Panc1 (cell line): ENCODE measurements at regions not wholly inside any gene's neighbourhood (a gene's known extent, or its start where the extent isn't known, plus 50 kb on each side); places are given as distances from the start of the nearest gene placed in this dataset.

Experiments used
- ATAC-seq: fragments of 200-7000 bp; cut with Tn5 transposase; 2 replicates; pipeline ENCODE4 v1.9.1; 2020; ENCODE audit warnings: mild to moderate bottlenecking, moderate library complexity
- BruUV-seq: library from RNA; stranded (reverse); fragments of 400-500 nt; replicated peaks from 2 replicates; lab custom pipeline; 2021; lab: Mats Ljungman, UMichigan
- CTCF ChIA-PET: fragments of 300-600 bp; sonication (Branson Sonifier 250); formaldehyde crosslinking; loops from one replicate; lab custom pipeline; 2022; ENCODE audit warnings: antibody characterized with exemption; lab: Charles Lee
- POLR2A ChIA-PET: fragments of 300-600 bp; sonication (Branson Sonifier 250); formaldehyde crosslinking; loops from one replicate; lab custom pipeline; 2022; ENCODE audit warnings: antibody characterized with exemption; lab: Charles Lee
- DNase-seq: peaks from one replicate; pipeline ENCODE4 v3.0.0-alpha.2; 2010; ENCODE audit warnings: low read depth, low spot score
- H3K27ac ChIP-seq: 2 replicates; pipeline ENCODE4 v1.5.1; 2011; ENCODE audit warnings: mild to moderate bottlenecking, low read length, inconsistent platforms
- H3K27me3 ChIP-seq: fragments of 200-500 bp; sonication (Bioruptor generic); 2 replicates; pipeline ENCODE4 v1.6.0; 2014; ENCODE audit warnings: low read length, inconsistent platforms; ENCODE audit not compliant: control insufficient read depth, insufficient read depth
- H3K36me3 ChIP-seq: fragments of 200-500 bp; sonication (Bioruptor generic); 2 replicates; pipeline ENCODE4 v1.5.1; 2014; ENCODE audit warnings: inconsistent platforms, mild to moderate bottlenecking, low read length, moderate library complexity; ENCODE audit not compliant: control insufficient read depth, insufficient read depth
- H3K4me1 ChIP-seq: 2 replicates; pipeline ENCODE4 v1.5.1; 2011; ENCODE audit warnings: inconsistent platforms, mild to moderate bottlenecking, low read length, moderate library complexity; ENCODE audit not compliant: control insufficient read depth, insufficient read depth
- H3K4me3 ChIP-seq, 2 experiments: 2 replicates each; pipeline ENCODE4 v1.5.1; 2011 to 2012; ENCODE audit warnings: low read depth in 2 of 2, low read length in 2 of 2, mild to moderate bottlenecking in 2 of 2, inconsistent platforms in 1 of 2, moderate library complexity in 1 of 2
- H3K9me3 ChIP-seq: fragments of 200-500 bp; sonication (Bioruptor generic); 2 replicates; pipeline ENCODE4 v1.5.1; 2014; ENCODE audit warnings: low read depth, mild to moderate bottlenecking, inconsistent platforms, low read length, moderate library complexity; ENCODE audit not compliant: control insufficient read depth, insufficient read depth
- POLR2AphosphoS5 ChIP-seq: IDR thresholded peaks from 2 replicates; pipeline ENCODE4 v1.6.1; 2012; ENCODE audit warnings: mild to moderate bottlenecking, low read depth, low read length, moderate library complexity
- SIN3A ChIP-seq: IDR thresholded peaks from 2 replicates; pipeline ENCODE4 v1.6.1; 2012; ENCODE audit warnings: low read depth, mild to moderate bottlenecking, low read length, moderate library complexity, borderline replicate concordance; ENCODE audit not compliant: insufficient read depth
- TCF7L2 ChIP-seq: IDR thresholded peaks from 2 replicates; pipeline ENCODE4 v1.6.1; 2011; ENCODE audit warnings: mild to moderate bottlenecking, low read depth, low read length, inconsistent platforms
- in situ Hi-C: cut with HindIII; loops from 2 replicates; pipeline ENCODE4 v1.10.0; 2016; ENCODE audit warnings: low sequenced_read_pairs, low pct_unique_long_range_greater_than_20kb
- intact Hi-C: fragments of 100-400 bp; cut with micrococcal nuclease; formaldehyde crosslinking; loops from one replicate; pipeline ENCODE4 v1.10.0; 2022; ENCODE audit not compliant: unreplicated experiment
- TF ChIP-seq, protein P1 (sequence below), 2 experiments: IDR thresholded peaks; 2 replicates each; pipeline ENCODE4 v1.6.1; 2011 to 2012; ENCODE audit warnings: low read depth in 2 of 2, control low read depth in 1 of 2, low read length in 1 of 2, mild to moderate bottlenecking in 1 of 2, moderate library complexity in 1 of 2; ENCODE audit not compliant: insufficient read depth in 1 of 2
- TF ChIP-seq, protein P2 (sequence below): fragments of 450-650 bp; IDR thresholded peaks from 2 replicates; pipeline ENCODE4 v1.5.1; 2017; ENCODE audit warnings: mild to moderate bottlenecking

- no peaks in the 10 kb centered on the region for H3K4me1 ChIP-seq
- intact Hi-C loops (no loop called here), in situ Hi-C loops (no loop called here)
- H3K9me3 ChIP-seq, result no peaks in the 10 kb centered on the region
- ATAC-seq (no peak), DNase-seq (no peak)
- no peaks in the 10 kb centered on the region for H3K27me3 ChIP-seq
- no peak overlapping the region for H3K27ac ChIP-seq
- no TSS peak for BruUV-seq
- TF ChIP-seq, protein P1, sequence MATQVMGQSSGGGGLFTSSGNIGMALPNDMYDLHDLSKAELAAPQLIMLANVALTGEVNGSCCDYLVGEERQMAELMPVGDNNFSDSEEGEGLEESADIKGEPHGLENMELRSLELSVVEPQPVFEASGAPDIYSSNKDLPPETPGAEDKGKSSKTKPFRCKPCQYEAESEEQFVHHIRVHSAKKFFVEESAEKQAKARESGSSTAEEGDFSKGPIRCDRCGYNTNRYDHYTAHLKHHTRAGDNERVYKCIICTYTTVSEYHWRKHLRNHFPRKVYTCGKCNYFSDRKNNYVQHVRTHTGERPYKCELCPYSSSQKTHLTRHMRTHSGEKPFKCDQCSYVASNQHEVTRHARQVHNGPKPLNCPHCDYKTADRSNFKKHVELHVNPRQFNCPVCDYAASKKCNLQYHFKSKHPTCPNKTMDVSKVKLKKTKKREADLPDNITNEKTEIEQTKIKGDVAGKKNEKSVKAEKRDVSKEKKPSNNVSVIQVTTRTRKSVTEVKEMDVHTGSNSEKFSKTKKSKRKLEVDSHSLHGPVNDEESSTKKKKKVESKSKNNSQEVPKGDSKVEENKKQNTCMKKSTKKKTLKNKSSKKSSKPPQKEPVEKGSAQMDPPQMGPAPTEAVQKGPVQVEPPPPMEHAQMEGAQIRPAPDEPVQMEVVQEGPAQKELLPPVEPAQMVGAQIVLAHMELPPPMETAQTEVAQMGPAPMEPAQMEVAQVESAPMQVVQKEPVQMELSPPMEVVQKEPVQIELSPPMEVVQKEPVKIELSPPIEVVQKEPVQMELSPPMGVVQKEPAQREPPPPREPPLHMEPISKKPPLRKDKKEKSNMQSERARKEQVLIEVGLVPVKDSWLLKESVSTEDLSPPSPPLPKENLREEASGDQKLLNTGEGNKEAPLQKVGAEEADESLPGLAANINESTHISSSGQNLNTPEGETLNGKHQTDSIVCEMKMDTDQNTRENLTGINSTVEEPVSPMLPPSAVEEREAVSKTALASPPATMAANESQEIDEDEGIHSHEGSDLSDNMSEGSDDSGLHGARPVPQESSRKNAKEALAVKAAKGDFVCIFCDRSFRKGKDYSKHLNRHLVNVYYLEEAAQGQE (IDR thresholded peaks at IDR 0.05; ENCODE audit: insufficient read depth in 1 of 2, low read depth in 2 of 2, low read length in 1 of 2), result no peak
- TF ChIP-seq POLR2AphosphoS5 (no peak), TCF7L2 (no peak), SIN3A (no peak)
- TF ChIP-seq, protein P2, sequence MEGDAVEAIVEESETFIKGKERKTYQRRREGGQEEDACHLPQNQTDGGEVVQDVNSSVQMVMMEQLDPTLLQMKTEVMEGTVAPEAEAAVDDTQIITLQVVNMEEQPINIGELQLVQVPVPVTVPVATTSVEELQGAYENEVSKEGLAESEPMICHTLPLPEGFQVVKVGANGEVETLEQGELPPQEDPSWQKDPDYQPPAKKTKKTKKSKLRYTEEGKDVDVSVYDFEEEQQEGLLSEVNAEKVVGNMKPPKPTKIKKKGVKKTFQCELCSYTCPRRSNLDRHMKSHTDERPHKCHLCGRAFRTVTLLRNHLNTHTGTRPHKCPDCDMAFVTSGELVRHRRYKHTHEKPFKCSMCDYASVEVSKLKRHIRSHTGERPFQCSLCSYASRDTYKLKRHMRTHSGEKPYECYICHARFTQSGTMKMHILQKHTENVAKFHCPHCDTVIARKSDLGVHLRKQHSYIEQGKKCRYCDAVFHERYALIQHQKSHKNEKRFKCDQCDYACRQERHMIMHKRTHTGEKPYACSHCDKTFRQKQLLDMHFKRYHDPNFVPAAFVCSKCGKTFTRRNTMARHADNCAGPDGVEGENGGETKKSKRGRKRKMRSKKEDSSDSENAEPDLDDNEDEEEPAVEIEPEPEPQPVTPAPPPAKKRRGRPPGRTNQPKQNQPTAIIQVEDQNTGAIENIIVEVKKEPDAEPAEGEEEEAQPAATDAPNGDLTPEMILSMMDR, result no peak
- H3K4me3 ChIP-seq, result no peak overlapping the region
- ChIA-PET POLR2A (no interaction called here), CTCF (no interaction called here)
- no peaks in the 10 kb centered on the region for H3K36me3 ChIP-seq
These were observed 675.1 kb upstream of the CXADR start for GRCh38 chr21:16837721-16838120.

GRCh38 chr21:16838331-16838730 lies 674.5 kb upstream of the CXADR start:
- POLR2A ChIA-PET, result no interaction called here
- no peak for ATAC-seq
- DNase-seq, result no peak
- Histone ChIP-seq H3K27me3 (no peaks in the 10 kb centered on the region), H3K4me1 (no peaks in the 10 kb centered on the region), H3K27ac (no peak overlapping the region), H3K36me3 (no peaks in the 10 kb centered on the region), H3K4me3 (no peak overlapping the region), H3K9me3 (no peaks in the 10 kb centered on the region)
- no TSS peak for BruUV-seq
- intact Hi-C loops, result no loop called here
- no peak for TF ChIP-seq POLR2AphosphoS5
- no peak for TF ChIP-seq TCF7L2
- TF ChIP-seq, protein P1 (IDR thresholded peaks at IDR 0.05; ENCODE audit: insufficient read depth in 1 of 2, low read depth in 2 of 2, low read length in 1 of 2), result no peak
- TF ChIP-seq, protein P2, result no peak
- TF ChIP-seq SIN3A, result no peak
- in situ Hi-C loops, result no loop called here
- CTCF ChIA-PET, result no interaction called here
